HG03439 (cell line): ENCODE measurements at regions not wholly inside any gene's neighbourhood (a gene's known extent, or its start where the extent isn't known, plus 50 kb on each side); places are given as distances from the start of the nearest gene placed in this dataset.
"Not testable (repeated sequence)": the region's sequence is repeated elsewhere in the genome, so short reads cannot be mapped to it uniquely, and the experiment has no call there.

Experiments
- ATAC-seq: cut with Tn5 transposase; IDR thresholded peaks from one replicate; pipeline ENCODE4 v1.9.1; 2021; ENCODE audit warnings: mild to moderate bottlenecking, moderate library complexity; ENCODE audit not compliant: unreplicated experiment

DNA sequence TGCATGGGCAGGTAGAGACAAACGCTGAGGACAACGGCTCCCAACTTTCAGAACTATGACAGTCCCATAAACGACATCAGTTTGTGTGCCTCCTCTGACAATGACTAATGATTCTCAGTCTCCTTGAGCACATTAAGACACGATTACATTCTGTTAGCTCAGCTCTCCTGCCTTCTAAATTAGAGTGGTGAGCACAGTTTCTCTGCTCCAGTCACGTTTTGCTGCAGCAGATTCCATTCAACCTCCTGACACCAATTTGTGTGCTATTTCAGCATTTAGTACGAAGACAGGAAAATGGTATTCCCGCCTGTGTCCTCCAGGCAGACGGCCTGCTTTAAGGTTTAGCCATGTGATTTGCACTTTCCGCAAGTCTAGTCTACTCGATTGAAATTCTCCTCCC lies 458.4 kb upstream of the CFAP20DC start:
- ATAC-seq = no peak

DNA sequence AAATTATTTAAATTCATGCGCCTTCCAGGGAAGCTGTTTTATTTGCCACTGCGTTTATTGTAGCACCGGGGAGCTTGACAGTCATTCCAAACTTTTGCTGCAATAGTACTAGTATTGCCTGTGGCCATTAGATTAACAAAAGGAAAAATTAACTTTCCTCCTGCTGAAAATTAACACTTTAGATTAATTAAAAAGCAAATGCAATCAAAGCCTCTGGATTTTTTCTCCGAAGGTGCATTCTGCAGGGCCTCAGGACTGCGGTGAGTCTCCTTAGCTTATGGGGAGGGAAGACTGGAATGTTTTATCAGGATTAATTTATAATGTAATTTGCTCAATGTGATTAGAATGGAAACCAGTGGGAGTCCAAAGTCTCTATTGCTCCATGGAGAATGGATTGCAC lies 456.4 kb upstream of the CFAP20DC start:
- no peak for ATAC-seq

DNA sequence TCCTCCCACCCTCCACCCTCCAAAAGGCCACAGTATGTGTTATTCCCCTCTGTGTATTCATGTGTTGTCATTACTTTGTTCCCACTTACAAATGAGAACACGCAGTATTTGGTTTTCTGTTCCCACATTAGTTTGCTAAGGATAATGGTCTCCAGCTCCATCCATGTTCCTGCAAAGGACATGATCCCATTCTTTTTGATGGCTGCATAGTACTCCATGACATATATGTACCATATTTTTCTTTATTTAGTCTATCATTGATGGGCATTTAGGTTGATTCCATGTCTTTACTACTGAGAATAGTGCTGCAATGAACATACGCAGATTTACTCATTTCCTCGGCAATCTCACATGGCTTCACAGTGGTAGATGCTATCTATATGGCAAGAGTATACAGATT lies 453.6 kb upstream of the CFAP20DC start:
- no peak for ATAC-seq

DNA sequence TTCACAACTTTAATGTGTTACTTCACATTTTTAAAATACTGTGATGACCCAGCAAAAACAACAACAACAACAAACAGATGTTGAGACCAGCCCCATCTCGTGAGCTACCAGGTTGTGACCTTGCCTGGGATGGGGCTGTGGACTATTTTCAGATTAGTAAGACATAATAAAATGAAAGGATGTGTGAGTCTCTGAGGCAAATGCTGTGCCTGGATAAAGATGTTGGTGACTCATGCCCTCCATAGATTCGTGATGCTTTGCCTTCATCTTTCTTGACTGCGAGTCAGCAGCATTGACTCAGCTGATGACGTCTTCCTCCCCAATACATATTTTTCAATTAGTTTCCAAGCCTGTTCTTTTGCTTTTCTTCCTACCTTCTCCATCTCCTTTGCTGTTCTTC lies 453.0 kb upstream of the CFAP20DC start:
- ATAC-seq = no peak

DNA sequence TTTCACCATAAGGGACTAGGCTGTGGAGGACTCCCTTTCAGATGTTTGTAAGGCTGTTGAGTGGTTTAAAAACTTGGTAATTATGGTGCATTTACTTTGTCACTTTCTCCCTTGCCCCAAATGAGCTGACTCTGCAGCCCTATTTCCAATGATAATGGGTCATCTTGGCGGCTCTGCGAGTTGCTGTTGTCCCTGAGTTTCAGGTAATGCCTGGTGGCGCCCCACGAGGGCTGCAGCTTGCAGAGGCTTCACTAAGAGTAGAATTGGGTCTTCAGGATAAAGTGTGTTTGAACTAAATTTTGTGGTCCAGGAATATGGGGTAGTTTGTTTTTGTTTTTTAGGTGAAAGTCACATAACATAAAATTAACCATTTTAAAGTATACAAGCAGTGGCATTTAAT lies 450.1 kb upstream of the CFAP20DC start:
- ATAC-seq = no peak

DNA sequence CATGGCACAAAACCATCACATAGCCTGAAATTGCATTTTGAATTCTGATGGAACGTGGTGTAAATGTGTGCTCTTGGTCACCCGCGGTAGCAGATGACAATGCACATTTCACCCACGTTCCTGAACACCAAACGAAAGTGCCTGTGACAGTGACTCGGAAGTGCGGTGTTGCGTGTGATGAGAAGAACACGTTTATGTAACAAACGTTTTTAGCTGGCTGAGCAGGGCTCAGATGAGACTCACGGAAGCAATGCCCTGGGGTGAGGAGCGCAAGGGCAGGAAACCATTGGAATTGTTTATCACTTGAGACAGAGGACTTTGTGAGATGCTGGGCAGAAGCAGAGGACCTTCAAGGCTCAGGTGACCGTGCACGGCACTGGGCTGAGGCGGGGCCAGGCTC lies 449.2 kb upstream of the CFAP20DC start:
- no peak for ATAC-seq

DNA sequence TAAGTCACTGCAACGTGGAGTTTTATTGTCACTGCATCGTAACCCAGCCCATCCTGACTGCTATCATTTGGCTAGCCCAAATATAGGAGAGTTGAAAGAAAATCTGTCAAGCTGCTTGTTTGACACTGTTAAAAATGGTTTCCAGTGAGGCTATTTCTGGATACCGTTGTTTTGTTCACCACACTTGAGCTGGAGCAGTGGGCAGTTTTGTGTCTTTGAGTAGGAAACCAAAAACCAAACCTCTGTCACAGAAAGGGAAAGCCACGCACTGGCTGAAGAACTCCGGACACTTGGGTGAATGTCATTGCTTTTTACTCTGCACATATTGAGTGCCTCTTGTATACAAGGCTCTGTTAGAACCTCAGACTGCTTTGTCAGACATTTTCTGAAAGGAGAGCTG lies 446.4 kb upstream of the CFAP20DC start:
- ATAC-seq = no peak

DNA sequence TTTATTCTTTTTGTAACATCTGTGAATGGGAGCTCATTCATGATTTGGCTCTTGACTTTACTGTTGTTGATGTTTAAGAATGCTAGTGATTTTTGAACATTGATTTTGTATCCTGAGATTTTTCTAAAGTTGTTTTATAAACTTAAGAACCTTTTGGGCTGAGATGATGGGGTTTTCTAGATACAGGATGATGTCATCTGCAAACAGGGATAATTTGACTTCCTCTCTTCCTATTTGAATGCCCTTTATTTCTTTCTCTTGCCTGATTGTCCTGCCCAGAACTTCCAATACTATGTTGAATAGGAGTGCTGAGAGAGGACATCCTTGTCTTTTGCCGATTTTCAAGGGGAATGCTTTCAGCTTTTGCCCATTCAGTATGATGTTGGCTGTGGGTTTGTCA lies 445.1 kb upstream of the CFAP20DC start:
- ATAC-seq = not testable (repeated sequence)

DNA sequence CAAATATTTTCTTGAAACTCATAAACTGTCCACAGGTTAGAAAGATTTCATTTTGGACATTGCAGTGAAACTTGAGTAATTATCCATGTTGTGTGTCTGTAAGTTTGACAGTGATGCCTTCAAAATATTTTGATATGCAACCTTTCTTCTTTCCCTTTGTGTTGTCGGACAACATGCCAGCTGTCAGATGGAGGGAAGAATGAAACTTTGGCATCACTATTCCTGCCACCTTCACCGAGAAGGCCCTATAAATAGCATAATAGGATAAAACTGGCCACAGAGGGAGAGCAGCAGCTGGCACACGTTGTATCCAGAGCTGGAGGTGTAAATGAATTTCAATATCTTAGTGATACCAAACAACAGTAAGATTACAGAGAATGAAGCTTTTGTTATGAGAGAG lies 436.7 kb upstream of the CFAP20DC start:
- ATAC-seq = no peak

DNA sequence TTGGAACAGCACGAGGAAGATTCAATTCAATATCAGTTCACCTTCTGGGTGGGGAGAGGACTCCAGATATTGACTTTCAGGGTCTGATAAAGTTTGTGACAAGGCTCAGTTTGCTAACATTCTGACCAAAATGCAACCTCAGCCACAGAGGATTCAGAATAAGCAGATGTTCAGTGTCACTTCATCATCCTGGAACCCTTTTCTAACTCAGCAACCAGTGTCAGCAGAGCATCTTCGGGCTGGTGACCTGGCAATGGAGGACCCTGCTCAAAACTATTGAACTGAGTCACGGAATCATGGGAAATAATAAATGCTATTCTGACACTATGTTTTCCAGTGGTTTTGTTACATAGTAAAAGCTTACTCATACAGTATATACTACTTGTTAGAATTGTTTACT lies 433.4 kb upstream of the CFAP20DC start:
- no peak for ATAC-seq

DNA sequence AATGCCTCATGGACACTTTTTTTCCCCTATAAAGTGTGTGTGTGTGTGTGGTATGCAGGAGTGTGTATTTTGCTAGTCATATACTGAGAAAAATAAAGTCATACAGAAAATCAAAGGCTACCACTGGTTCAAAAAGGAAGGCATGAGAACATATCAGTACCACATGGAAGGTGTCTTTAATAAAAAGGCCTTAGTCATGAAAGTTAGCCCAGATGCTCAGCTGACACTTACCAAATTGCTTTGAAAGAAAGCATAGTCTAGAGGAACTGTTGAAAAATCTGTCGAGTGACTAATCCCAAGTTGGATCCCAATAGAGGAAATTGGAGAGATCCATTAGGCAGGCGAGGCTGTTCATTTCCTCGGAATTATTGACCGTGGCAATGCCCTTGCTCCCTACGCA lies 432.9 kb upstream of the CFAP20DC start:
- no peak for ATAC-seq

DNA sequence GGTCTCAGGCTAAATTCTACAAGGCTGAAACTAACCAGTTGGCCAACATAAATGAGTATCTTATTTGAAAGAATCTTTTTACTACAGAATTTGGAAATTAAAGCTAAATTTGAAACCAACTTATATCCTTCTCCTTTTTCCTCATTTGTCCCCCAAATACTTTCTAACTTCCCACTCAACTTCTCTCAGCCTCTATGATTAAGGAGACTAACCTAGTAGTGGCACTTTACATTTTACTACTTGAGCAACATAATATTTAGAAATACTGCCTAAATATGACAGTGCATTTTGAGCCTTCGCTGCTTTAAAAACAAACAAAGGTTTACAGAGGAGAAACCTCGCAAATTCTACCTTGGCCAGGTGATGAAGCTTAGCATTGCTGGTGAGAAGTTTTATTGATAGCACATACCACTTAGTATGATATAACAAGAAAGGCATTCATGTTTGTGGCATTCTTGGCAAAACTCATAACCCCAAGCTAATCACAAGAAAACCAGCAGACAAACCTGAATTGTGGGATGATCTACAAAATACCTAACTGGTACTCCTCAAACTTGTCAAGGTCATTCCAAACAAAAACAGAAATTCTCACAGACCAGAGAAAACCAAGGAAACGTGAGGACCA lies 432.1 kb upstream of the CFAP20DC start:
- ATAC-seq = no peak

DNA sequence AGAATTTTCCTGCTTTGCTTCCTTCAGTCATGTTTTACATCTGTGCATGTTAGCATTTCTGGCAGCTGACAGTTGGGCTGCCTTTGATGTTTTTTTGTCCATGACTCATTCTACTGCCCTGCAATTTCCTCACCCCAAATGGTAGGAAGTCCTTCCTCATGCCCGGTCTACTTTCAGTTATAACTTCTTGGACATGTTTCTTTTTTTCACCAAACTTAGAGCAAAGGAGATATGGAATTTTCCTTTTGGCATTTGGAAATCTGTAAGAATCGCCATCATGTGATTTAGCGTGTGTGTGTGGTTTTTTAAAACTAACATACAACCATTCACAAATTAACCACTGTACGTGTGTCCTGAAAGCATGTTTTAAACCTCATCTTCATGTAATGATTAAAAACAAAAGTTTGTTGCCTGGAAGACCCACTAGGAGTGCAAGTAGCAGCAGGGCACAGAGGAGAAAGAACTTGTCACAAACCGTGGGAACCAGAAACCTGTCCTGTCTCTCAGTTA lies 430.7 kb upstream of the CFAP20DC start:
- peak; percentile 77 for ATAC-seq

DNA sequence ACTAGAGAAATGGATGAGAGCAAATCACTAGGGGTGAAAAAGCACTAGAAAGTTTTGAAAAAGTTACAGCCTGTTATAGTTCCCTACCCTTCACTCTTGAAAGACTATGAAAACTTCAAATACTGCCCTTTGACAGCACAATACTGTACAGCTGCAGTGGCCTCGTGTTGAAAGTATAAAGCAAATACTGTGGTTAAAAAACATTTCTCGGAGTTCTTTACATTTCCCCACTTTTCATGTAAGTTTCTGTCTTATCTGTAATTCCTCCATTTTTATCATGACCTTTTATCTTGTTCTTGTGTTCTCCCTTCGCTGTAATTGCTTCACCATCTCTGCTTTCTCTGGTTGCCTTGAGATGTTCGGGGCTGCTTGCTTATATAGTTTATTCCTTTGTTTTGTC lies 423.8 kb upstream of the CFAP20DC start:
- no peak for ATAC-seq

DNA sequence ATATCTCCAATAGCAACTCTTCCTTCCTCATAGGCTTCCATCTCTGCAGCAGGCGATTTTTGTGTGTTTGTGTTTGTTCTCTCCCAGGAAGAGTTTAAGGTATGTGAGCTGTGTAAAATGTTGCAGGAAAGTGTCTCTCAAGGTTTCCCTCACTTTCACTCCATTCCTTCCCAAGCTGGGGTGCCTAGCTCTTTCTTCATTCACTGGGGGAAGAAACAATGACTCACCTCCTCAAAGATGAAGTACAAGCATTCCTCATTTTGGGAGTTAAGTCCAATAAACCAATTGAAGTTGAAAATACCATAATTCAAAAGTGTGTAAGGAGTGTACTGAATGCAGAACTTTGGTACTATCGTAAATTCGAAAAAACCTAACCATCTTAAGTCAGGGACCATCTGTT lies 422.7 kb upstream of the CFAP20DC start:
- ATAC-seq = no peak

DNA sequence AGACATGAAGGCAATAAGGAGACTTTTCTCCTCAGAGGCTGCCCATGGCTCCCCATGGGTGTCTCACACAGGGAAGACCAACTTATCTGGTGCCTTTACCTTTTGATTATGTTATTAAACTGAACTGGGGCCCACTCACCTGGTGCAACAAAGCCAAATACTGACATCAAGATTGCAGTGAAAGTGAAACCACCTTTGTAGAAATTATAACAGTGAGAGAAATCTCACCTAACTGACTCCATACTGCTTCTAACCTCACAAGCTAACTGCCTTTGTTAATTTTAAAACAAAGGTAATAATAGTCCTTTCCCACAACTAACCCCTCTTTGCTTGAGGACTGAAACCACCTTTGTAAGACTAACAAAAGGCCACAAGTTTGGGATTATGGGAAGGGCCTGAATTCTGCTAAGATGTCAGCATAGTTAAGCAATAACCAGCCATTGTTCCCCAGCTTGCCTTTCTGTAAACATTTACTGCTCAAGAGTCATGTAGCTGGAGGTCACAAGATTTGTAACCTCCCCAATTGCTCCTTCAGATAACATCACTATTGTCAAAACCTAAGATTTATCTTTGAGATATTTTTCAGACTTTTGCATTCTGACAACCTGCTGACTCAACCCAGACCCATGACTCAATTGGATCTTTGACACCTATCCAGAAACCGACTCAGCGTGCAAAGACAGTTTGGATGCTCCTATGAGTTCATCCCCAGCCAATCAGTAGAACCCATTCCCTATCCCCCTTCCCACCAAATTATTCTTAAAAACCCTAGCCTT lies 420.3 kb upstream of the CFAP20DC start:
- no peak for ATAC-seq

DNA sequence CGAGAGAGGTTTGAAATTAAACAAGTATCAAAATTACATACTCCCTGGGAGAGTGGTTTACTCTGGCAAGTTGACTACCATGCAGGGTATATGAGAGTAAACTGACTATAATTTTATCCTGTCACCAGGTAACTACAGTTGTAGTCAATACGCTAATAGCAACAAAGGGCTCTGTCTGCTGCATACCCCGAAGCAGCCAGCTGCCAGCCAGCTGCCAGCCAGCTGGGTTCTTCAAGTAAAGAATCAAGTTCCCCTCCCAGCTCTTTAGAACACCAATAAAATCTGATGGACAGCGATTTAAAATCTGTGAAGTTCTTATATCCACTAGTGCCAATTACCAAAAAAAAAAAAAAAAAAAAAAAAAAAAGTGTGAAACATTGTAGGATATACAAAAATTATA lies 417.7 kb upstream of the CFAP20DC start:
- ATAC-seq = no peak

DNA sequence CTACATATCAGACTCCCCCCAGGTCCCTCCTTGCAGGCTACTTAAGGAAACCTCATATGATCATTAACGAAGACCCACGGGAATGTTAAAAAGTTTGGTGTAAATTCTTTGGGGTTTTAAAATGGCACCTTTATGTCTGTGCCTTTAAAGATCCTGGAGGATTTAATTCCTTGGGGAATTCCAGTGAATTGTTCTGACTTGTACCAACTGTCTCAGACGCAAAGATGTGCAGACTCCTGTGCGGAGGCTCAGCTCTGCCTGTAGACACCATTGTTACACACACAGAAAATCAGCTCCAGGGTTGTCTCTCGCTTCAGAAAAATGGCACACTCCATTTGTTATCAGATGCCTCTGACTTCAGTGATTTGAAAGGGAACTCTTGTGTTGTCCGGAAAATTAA lies 414.4 kb upstream of the CFAP20DC start:
- ATAC-seq = no peak

DNA sequence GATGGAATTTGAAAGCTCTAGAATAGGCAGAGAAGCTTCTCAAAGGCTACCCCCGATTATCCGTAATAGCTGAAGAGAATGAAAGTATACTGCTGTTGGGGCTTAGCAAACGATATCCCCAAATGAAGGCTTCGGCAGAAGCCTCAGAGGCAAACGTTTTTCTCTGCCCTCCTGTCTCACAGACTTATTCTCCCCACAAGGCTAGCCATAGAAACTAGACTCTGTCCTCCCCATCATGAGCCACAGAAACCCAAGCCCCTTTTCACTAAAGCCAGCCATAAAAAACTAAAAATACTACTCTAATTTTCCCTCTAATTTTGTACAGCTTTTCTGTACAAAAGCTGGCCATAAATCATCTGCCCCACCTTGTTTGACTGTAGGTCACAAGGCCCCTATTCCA lies 413.4 kb upstream of the CFAP20DC start:
- no peak for ATAC-seq

DNA sequence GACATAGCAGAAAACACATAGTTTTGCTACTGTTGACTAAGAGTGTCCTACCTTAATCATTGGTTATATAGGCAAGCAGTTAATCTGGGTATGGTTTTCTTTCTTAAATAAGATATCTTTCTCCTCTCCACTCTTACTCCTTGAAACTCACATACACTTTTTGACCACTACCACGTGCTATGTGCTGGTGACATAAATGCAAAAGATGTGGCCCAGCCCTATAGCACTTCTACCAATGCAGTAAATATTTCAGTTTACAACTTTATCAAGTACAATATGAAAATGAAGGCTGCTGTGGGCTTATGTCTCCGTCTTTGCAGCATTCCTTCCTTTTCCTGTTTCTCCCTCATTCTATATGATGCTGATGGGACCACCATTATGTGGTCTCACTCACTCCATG lies 410.2 kb upstream of the CFAP20DC start:
- ATAC-seq = no peak

DNA sequence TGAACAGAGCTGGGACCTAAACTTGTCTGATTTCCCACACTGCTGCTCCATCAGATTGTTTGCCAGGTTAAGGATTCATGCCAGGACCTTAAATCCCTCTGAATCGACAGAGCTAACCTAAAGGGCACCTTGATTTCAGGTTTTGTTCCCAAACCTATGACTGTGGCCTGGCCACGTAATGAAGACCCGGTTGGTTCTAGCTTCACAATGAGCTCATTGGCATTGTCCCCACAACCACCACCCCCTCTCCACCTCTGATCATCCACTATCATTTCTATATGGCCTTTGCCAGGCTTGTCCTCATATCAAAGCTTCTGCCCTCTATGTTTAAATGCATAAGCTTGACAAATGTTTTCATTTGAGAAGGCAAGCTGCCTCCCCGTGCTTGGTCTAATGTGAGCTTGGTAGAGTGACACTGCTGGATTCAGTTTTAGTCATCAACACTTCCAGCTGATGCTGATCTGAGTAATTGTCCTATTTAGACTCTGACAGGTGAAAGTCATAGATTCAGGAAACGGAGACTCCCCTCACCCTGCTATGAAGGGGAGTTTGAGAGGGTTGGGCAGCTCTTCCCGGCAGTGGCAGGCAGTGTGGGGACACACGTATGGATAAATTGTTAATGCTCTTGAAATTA lies 407.1 kb upstream of the CFAP20DC start:
- ATAC-seq = peak; percentile 95
